Ectodermal cell (in vitro differentiated cells): ENCODE measurements at regions not wholly inside any gene's neighbourhood (a gene's known extent, or its start where the extent isn't known, plus 50 kb on each side); places are given as distances from the start of the nearest gene placed in this dataset.

Source experiments
- H3K27ac ChIP-seq: 2 replicates; pipeline ENCODE4 v1.7.0; 2013; ENCODE audit warnings: mild to moderate bottlenecking, low read depth, low read length; ENCODE audit not compliant: insufficient read depth, poor library complexity, severe bottlenecking
- H3K27me3 ChIP-seq: 2 replicates; pipeline ENCODE4 v1.7.0; 2013; ENCODE audit warnings: mild to moderate bottlenecking, low read length; ENCODE audit not compliant: insufficient read depth, control insufficient read depth, poor library complexity, severe bottlenecking
- H3K36me3 ChIP-seq: one replicate; pipeline ENCODE4 v1.7.0; 2013; ENCODE audit warnings: low read length; ENCODE audit not compliant: control insufficient read depth, insufficient read depth
- H3K4me1 ChIP-seq: one replicate; pipeline ENCODE4 v1.7.0; 2013; ENCODE audit warnings: low read length; ENCODE audit not compliant: control insufficient read depth, insufficient read depth
- H3K4me3 ChIP-seq: 2 replicates; pipeline ENCODE4 v1.7.0; 2013; ENCODE audit warnings: low read depth, low read length, control low read depth; ENCODE audit not compliant: insufficient read depth
- H3K9me3 ChIP-seq: 2 replicates; pipeline ENCODE4 v1.7.0; 2013; ENCODE audit warnings: mild to moderate bottlenecking, low read length, moderate library complexity; ENCODE audit not compliant: control insufficient read depth
- WGBS, 2 experiments: methylation state at CpG; one replicate each; pipeline ENCODE4 v1.1.7; 2013; ENCODE audit warnings: missing lambda C conversion rate in 2 of 2; 5-methylcytosine and 5-hydroxymethylcytosine counted together

- Histone ChIP-seq H3K4me3 (no peak overlapping the region), H3K4me1 (peaks cover 10% of the 10 kb centered on the region), H3K36me3 (no peaks in the 10 kb centered on the region), H3K27me3 (peaks cover 17% of the 10 kb centered on the region), H3K9me3 (no peaks in the 10 kb centered on the region), H3K27ac (no peak overlapping the region)
- 92 to 95% methylated on average over 7 of the region's 7 CpGs for WGBS, 2 experiments
Observed at GRCh38 chr2:8587920-8588830, 93.7 kb upstream of the ID2 start.

GRCh38 chr2:8588831-8589191 lies 93.0 kb upstream of the ID2 start:
- H3K4me3 ChIP-seq = no peak overlapping the region
- H3K27ac ChIP-seq = no peak overlapping the region
- 79 to 88% methylated on average over 6 of the region's 6 CpGs for WGBS, 2 experiments
- H3K9me3 ChIP-seq = no peaks in the 10 kb centered on the region
- no peaks in the 10 kb centered on the region for H3K36me3 ChIP-seq
- H3K27me3 ChIP-seq = peaks cover 10% of the 10 kb centered on the region
- H3K4me1 ChIP-seq = peaks cover 4% of the 10 kb centered on the region

- Histone ChIP-seq H3K9me3 (no peaks in the 10 kb centered on the region), H3K4me3 (no peak overlapping the region), H3K27me3 (peaks cover 1% of the 10 kb centered on the region), H3K36me3 (no peaks in the 10 kb centered on the region), H3K27ac (no peak overlapping the region), H3K4me1 (no peaks in the 10 kb centered on the region)
- 100% methylated on average over 1 of the region's 1 CpG; no CpG with 5 or more reads in 1 of the 2 experiments for WGBS, 2 experiments
Observed at GRCh38 chr2:8589721-8590120, 92.1 kb upstream of the ID2 start.

GRCh38 chr2:8590938-8591337 lies 90.9 kb upstream of the ID2 start:
- Histone ChIP-seq H3K9me3 (no peaks in the 10 kb centered on the region), H3K27me3 (no peaks in the 10 kb centered on the region), H3K4me1 (no peaks in the 10 kb centered on the region), H3K36me3 (no peaks in the 10 kb centered on the region), H3K4me3 (no peak overlapping the region), H3K27ac (no peak overlapping the region)
- WGBS, 2 experiments = 85 to 86% methylated on average over 6 of the region's 6 CpGs

GRCh38 chr2:8592736-8593135 lies 89.1 kb upstream of the ID2 start:
- Histone ChIP-seq H3K4me1 (no peaks in the 10 kb centered on the region), H3K36me3 (no peaks in the 10 kb centered on the region), H3K27ac (no peak overlapping the region), H3K27me3 (no peaks in the 10 kb centered on the region), H3K4me3 (no peak overlapping the region), H3K9me3 (no peaks in the 10 kb centered on the region)
- 79 to 80% methylated on average over 7 of the region's 7 CpGs for WGBS, 2 experiments

- WGBS, 2 experiments = 94 to 96% methylated on average over 4 of the region's 4 CpGs
- no peak overlapping the region for H3K27ac ChIP-seq
- H3K9me3 ChIP-seq = no peaks in the 10 kb centered on the region
- H3K27me3 ChIP-seq = no peaks in the 10 kb centered on the region
- H3K4me3 ChIP-seq = no peak overlapping the region
- H3K36me3 ChIP-seq = no peaks in the 10 kb centered on the region
- no peaks in the 10 kb centered on the region for H3K4me1 ChIP-seq
Observed at GRCh38 chr2:8593243-8593642, 88.6 kb upstream of the ID2 start.

GRCh38 chr2:8594731-8595427 lies 87.0 kb upstream of the ID2 start:
- 83% methylated on average over 18 of the region's 18 CpGs for WGBS, 2 experiments
- Histone ChIP-seq H3K4me1 (no peaks in the 10 kb centered on the region), H3K9me3 (no peaks in the 10 kb centered on the region), H3K27ac (no peak overlapping the region), H3K27me3 (no peaks in the 10 kb centered on the region), H3K36me3 (no peaks in the 10 kb centered on the region), H3K4me3 (no peak overlapping the region)

GRCh38 chr2:8595428-8595805 lies 86.4 kb upstream of the ID2 start:
- 93 to 94% methylated on average over 12 of the region's 12 CpGs for WGBS, 2 experiments
- Histone ChIP-seq H3K9me3 (no peaks in the 10 kb centered on the region), H3K27me3 (no peaks in the 10 kb centered on the region), H3K4me1 (no peaks in the 10 kb centered on the region), H3K4me3 (no peak overlapping the region), H3K36me3 (no peaks in the 10 kb centered on the region), H3K27ac (no peak overlapping the region)

GRCh38 chr2:8595811-8596600 lies 85.8 kb upstream of the ID2 start:
- 85 to 87% methylated on average over 27 of the region's 27 CpGs for WGBS, 2 experiments
- no peaks in the 10 kb centered on the region for H3K9me3 ChIP-seq

GRCh38 chr2:8597094-8597493 lies 84.8 kb upstream of the ID2 start:
- H3K27me3 ChIP-seq = no peaks in the 10 kb centered on the region
- H3K27ac ChIP-seq = no peak overlapping the region
- H3K4me3 ChIP-seq = no peak overlapping the region
- H3K9me3 ChIP-seq = no peaks in the 10 kb centered on the region
- H3K4me1 ChIP-seq = no peaks in the 10 kb centered on the region
- no peaks in the 10 kb centered on the region for H3K36me3 ChIP-seq

More at GRCh38 chr2:8595811-8596600, 85.8 kb upstream of the ID2 start:
- Histone ChIP-seq H3K4me3 (no peak overlapping the region), H3K27me3 (no peaks in the 10 kb centered on the region), H3K4me1 (no peaks in the 10 kb centered on the region), H3K36me3 (no peaks in the 10 kb centered on the region), H3K27ac (no peak overlapping the region)
